T-helper 2 cell (primary cell): ENCODE measurements at regions not wholly inside any gene's neighbourhood (a gene's known extent, or its start where the extent isn't known, plus 50 kb on each side); places are given as distances from the start of the nearest gene placed in this dataset.
"Not testable (repeated sequence)": the region's sequence is repeated elsewhere in the genome, so short reads cannot be mapped to it uniquely, and the experiment has no call there.

ENCODE experiments used
- DNase-seq, 5 experiments: peaks; one replicate each; pipeline versions ENCODE4 v3.0.0 to v3.0.0-alpha.2; 2012 to 2022

DNA sequence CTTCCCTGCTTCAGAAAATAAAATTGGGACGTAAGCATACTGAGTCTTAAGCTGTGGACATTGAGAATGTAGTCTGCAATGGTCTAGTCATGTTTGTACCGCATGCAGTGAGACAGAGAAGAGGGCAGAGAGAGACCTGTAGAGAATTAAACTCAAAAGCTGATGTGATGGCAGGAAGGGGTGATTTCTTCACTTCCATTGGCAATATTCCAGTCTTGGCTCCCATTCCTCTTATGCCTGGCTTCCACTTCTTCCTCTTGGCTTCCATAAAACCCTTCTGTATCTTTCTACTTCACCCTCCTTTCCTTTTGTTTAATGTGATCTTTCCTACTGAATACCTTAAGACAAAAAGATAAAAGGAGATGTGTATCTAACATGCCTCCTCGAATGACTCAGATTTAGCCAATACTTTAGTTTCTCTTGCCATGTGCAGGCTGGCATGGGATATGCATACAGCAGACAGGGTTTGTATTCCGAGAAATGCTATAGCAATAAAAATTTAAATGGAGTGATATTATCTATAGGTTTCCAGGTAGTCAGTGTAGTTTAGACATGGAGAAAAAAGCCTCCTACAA lies 423.1 kb upstream of the DYNLRB2 start:
- peak in 1 of 5 experiments; percentile 19 for DNase-seq

DNA sequence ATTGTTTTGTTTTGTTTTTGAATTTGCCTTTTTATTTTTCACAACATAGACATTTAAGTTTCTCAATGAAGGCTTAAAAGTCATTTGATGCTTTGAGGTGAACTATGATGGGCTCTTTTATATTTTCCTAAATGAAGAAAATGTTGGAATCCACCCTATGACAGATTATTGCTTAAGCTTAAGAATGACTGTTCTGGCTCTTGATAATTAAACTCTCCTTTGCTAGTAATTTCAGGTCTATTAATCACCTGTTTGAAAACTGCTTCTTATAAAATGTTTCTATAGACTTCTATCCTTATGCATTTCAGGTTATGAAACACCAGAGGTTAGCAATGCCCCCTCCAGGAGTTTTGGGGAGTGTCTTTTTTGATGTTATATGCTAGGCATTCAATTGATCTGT lies 424.1 kb upstream of the DYNLRB2 start:
- no peak for DNase-seq

DNA sequence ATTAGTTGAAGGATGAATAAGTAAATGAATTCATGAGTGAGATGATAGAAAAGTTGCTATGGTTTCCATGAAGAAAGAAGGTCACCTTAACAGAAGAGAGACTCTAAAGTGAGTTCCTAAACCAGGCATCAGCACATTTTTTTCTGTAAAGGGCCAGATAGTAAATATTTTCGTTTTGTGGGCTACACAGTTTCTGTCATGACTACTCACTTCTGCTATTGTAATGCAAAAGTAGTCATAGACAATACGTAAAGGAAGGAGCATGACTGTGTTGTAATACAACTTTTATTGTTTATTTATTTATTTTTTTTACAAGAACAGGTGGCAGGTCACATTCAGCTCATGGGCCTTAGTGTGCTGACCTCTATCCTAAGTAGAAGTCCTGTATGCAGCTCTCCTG lies 426.1 kb upstream of the DYNLRB2 start:
- no peak for DNase-seq

DNA sequence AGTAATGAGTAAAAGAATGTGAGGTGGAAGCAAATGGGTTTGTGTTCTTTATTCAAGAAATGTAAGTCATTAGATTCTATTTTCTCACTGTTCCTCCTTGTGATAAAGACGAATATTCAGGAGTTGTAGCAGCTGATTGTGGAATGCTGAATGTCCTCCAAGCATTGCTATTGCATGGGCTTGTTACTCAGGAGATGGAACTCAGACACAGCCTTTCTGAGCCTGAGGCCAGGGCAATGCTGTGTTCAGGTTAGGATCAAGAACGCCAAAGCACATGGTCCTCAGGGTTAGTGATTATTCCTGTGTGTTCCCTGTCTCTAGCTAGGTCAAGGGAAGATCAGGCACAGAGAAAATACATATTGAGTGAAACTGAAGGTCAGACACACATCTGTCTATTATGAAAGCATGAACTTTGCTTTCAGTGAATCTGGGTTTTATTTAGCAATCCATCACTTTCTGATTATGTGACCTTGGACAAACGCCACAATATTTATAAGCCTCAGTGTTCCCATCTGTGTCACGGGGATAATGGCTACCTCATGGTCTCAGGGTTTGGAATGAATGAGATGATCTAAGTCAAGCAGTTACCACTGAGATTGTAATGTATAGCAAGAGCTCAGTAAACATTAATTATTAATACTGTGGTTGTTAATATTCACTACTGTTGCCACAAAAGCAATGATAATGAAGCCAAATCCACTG lies 426.8 kb upstream of the DYNLRB2 start:
- DNase-seq, result no peak

DNA sequence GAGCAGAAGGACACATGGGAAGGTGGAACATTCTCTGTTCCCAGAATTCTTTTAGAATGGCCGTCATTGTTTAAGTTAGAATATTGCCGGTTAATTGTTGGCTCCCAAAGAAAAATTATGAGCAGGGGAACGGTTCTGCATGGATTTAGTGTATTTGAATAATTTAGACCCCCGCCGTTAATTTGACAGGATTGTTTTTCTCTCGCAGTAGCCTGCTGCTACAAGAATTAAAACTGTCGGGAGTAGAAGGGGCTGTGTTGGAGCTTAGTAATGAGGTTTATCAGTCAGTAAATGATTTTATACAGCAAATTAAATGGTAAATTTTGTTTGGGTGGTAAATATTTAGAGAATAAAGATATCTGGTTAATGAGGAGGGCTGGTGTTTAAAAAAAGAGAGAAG lies 431.2 kb upstream of the DYNLRB2 start:
- no peak for DNase-seq

DNA sequence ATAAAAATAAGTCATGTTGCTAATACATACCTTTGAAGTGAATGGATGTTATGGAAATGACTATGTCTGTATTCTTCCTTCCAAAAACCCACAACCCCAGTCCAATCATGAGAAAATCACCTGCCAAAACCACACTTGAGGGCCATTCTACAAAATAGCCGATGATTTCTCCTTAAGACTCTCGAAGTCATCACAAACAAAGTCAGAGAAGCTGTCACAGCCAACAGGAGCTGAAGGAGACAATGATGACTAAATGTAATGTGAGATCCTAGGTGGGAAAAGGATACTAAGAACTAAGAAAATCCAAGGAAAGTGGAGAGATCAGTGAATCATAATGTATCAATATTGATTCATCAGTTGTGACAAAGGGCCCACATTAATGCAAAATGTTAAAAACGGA lies 432.9 kb upstream of the DYNLRB2 start:
- DNase-seq, result no peak

DNA sequence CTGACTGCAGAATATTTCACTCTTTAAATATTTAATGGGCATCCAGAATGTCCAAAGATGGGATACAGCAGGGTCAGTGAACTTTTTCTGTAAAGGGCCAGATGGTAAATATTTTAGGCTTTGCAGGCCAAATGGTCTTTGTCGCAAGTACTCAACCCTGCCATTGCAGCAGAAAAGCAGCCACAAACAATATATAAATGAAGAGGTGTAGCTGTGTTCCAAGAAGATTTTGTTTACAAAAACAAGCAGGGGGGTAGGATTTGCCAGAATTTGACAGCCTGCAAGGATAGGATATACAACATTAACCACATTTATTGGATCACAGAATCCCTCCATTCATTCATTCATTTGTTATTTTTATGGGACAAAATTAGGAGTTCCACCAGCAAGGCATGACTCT lies 435.0 kb upstream of the DYNLRB2 start:
- DNase-seq, result no peak

DNA sequence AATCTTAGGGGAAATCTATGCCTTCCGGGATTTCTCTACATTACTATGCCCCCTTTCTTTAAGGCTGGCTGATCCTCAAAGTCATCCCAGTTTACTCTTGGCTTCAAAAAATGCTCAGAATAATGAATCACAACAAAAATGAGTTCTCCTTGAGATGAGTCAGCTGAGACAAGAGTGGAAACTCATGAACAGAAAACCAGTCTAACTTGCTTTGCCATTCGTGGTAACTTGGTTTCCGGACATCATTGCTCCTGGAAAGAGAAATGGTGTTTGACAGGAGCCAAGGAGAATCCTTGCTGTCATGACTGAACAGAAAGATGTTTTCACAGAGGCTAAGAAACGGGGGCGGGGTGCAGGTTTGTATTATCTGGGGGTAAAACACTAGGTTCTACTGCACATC lies 435.6 kb upstream of the DYNLRB2 start:
- no peak for DNase-seq

DNA sequence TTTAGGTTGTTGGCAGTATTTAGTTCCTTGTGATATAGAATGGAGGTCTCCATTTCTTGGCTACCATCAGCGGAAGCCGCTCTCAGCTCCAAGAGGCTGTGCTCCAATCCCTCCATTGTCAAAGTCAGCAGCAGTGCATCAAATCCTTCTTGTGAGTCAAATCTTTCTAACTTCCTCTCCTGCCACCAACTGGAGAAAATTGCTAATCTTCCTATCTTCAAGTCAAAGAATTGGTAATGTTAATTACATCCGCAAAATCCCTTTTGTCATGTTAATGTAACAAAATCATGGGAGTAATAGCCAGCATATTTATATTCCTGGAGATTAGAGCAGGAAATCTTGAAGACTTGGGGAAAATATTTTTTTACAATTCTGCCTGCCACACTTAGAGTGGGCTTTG lies 436.4 kb upstream of the DYNLRB2 start:
- DNase-seq, result no peak

DNA sequence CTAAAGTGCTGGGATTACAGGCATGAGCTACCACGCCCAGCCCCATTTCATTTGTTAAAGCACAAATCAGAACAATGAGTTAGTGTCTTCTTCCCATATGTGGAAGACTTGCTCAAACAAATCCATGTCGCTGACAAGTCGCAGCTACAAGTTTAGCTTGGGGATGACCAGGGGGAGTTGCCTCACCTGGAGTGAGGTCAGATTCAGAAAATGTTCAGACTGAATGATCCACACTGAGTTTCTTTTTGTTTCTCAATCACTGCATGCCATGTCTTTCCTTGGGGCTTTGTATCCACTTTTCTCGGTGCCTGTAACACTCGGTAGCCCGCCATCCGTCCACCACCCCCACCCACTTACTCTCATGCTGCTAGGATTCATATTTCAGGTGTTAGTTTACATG lies 437.3 kb upstream of the DYNLRB2 start:
- no peak for DNase-seq

DNA sequence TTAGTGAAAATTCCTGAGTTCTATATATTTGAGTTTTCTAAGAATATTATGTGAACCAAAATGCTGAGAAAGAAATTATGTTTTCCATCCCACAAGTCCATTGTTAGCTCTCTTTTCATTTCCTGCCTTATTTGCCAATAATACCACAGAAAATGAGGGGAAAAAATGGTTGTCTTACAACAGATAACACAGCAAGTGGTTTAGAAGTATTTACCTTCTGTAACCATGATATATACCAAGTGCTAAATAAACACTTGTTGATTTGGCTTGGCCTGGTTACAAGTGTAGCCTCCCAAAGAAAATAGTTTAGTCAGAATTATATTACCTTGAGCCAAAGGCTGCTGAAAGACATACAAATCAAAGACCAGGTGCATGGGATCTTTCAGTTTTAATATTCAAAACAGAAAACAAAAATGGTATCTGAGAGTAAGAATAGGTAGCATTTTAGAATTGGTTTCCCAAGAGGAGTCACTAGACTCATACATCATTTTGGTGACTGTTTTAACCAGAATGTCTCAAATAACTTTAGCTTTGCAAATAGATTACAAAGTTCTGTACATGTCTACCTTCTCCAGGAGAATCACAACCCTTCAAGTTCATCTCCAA lies 439.8 kb upstream of the DYNLRB2 start:
- DNase-seq, result no peak

DNA sequence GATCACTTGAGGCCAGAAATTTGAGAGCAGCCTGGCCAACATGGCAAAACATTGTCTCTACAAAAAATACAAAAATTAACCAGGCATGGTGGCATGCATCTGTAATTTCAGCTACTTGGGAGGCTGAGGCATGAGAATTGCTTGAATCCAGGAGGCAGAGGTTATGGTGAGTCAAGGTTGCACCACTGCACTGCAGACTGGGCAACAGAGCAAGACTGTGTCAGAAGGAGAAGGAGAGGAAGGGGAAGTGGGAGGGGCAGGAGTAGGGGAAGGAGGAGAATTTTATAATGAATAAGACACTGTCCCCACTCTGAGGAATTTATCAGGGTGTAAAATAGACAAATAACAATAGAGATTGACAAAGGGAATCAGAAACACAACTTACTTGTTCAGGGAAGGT lies 440.6 kb upstream of the DYNLRB2 start:
- no peak for DNase-seq

DNA sequence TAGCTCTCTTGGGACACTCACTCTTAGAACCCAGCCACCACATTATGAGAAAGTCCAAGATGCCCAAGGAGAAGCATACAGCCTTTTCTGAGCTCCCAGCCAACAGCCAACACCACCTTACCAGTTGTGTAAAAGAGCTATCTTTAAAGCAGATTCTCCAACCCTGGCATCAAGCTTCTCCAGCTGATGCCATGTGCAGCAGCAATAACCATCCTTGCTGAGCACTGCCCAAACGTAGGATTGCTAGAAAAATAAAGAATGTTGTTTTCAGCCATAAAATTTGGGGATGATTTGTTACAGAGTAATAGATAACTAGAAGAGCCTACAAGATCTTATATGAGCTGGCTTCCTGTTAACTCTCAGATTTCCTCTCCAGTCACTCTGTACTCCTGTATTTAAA lies 443.7 kb upstream of the DYNLRB2 start:
- no peak for DNase-seq

DNA sequence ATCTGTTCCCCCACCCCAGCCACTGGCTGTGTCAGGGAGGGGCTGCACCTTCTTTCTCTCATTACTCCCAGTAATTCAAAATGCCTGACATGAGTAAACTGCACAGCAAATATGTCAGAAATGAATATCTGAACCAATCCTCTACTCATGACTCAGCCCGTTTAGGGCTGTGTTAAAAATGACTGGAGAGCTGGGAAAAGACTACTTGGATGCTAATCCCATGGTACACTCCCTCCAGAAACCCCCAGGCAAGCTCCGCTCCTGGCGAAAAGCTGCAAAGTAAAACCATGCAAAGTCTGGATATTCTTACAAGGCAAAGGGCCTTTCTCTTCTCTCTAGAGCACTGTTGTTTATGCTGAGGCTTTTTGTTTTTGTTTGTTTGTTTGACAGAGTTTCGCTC lies 448.1 kb upstream of the DYNLRB2 start:
- DNase-seq, result no peak

DNA sequence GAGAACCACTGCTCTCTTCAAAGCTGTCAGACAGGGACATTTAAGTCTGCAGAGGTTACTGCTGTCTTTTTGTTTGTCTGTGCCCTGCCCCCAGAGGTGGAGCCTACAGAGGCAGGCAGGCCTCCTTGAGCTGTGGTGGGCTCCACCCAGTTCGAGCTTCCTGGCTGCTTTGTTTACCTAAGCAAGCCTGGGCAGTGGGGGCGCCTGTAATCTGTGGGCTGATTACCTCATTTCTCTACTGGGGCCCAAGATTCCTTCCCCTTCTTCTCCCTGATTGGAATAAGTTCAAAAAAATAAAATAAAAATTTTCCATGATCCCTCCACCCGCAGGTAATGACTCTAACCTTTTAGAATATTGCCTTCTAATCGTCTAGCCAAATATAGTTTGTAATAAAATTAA lies 449.3 kb upstream of the DYNLRB2 start:
- not testable (repeated sequence) for DNase-seq

DNA sequence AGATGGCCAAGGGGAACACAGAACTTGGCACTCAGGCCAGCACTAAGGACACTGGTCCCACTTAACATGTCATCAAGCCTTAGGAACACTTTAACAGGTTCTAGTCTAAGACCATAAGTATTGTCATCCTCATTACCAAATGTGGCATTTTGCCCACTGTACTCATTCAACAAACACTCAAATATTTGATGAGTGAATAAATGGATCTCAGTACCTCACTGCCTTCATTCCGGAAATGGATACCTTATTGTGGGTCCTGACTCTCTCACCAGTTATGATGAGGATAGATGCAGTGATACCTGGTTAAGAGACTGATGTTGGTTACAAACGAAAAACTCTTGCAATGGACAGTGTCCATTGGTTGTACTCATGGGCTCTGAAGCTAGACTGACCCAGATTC lies 455.2 kb upstream of the DYNLRB2 start:
- DNase-seq, result no peak

DNA sequence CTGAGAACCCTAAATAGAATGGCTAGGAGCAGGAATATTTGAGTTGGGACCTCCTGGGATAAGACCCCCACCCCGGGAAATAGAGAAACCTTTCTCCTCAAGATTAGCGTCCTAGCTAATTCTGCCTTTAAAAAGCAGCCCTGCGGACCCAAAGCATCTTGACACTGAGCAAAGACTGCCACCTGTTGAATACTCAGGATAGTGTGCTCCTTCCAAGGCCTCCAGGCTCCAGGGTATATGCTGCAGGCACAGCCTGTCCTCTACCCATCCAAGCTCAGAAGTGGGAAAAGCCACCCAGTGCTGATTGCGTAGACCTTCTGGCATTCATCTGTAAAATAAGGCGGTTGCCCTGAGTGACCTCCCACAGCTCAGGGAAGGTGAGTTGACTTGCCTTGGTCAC lies 456.2 kb upstream of the DYNLRB2 start:
- peak in 1 of 5 experiments; percentile 34 for DNase-seq

DNA sequence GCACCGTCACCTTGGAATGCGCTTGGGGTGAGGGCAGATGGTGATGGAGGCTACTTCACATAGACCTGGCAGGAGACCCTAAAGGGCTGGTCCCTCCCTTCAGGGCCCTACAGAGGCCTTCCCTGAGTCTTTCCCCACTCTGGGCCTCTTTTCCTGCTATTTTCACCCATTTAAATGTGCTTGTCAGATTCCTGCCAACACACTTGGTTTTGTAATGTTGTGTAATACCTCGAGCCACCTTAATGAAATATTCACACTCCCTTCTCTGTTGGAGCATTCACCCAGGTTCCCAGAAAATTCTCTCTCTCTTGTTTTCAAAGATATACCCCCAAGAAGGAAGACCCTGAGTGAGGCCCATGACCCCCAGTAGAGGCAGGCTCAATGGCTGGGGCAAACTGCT lies 456.6 kb upstream of the DYNLRB2 start:
- no peak for DNase-seq

DNA sequence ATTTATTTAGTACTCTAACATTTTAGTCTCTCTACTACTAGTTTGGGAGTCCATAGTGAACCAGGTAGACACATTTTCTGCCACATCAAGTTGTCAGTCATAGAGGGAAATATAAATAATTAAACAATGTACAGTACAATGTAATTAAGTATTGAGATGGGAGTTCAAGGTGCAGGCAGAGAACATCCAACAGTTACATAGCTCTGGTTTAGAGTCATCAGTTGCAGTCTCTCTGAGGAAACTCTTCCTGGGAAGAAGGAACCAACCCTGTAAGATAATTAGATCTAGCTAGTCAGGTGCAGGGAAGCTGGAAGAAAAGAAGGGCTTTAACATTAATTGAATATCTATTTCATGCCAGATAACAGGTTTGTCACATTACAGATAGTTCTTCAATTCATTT lies 457.9 kb upstream of the DYNLRB2 start:
- DNase-seq, result no peak

DNA sequence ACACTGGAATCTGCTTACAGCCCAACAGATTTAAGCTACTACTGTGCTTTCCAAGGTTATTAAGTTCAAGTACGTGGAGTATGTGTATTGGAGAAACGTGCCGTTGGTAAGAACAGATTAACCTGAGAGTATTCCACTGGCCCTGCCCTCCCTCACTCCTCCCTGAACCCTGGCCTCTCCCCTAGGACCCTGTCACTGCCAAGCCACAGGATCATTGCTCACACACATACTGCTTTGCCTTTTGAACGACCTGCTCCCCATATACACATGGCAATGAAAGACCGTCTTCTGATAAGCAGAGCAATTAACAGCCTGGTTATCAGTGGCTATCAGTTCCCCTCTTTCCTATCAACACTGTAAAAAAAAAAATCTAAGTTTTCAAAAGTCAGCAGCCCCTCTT lies 458.9 kb upstream of the DYNLRB2 start:
- DNase-seq, result no peak

DNA sequence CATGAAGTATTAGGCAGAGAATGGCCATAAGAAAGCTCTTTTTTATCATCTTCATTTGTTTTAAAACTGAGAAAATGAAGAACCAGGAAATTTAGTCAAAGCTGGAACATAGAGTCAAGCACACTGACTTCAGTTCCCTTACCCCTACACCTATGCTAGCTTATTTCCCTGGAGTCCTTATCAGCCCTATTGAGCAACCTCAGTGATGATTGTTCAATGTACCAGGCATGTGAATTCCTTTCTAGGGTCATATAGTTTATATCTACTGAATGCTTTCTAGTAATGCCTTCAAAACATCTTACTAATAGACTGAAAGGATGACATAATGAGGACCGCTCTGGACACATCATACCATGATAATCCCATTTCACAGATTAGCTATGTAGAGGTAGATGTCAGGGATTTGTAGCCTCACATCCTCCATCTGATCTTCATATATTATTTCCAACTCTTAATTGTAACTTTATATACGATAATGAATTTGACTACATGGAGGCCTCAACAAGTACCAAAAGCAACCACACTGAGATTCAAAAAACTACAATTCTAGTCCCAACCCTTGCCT lies 460.4 kb upstream of the DYNLRB2 start:
- no peak for DNase-seq

DNA sequence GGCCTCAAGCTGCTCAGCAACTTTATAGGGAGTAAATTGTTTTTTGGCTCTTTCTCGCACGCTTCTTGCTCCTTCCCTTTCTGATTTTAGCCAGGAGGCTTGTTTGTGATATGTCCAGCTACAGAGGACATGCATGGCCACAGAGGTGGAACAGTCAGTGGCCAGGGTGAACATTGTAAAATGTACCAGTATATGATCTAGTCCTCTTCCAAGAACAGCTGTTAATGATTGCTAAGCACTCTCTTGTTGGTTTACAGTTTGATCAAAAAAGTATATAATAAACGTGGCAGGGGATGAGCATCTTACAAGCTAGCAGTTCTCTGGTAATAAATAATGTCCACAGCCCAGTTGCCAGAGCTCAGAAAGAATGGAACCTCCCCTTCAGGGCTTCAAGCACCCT lies 461.7 kb upstream of the DYNLRB2 start:
- no peak for DNase-seq

DNA sequence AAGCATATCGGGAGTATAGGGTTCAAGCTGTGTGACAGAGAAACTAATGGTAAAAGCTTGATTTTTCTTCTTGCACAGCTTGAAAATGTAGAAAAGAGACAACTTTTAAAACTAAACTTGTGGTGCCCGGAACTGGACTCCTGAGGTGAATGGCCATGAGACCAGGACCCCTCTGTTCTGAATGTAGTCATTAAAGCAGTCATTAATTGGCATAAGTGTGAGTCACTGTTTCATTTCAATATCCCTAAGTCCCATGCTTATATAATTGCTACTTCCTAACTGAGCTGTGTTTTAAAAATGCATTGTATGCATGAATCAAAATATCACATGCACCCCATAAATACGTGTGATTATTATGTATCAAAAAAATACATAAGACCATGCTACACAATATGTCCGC lies 463.1 kb upstream of the DYNLRB2 start:
- DNase-seq, result no peak

DNA sequence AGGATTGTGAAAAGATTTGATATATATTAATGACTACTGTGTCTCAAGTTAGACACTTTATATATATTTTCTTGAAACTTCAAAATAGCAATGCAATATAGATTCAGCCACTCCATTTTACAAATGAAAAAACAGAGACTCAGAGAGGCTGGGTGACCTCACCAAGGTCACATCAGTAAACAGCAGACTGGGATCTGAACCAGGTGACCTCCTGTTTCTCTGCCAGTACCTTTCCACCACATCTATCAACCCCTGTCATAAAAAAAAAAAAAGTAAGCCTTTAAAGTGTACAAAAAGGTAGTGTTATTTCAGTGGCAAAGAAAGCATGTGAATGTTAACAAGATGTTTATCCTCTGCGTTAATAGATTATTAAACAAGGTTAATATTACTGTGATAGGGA lies 466.5 kb upstream of the DYNLRB2 start:
- no peak for DNase-seq
